ENCODE measurements at regions not wholly inside any gene's neighbourhood (a gene's known extent, or its start where the extent isn't known, plus 50 kb on each side); places are given as distances from the start of the nearest gene placed in this dataset.

DNA sequence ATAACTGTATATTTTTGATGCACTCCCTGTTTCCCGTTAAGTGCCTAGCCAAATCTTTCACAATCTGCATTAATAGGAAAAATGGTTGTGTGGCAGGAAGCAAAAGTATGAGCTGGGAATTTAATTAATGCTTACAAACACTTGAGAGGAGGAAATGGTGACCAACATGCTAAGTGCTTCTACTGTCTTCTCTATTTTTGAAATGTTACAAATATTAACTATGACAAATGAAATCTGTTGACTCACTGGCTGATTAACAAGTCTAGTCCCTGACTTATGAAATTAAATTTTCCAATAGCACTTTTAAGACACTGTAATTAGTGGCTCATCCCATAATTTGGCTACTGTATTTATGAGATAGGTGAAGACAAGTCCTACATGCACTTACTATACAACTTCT is 446.9 kb upstream of the DPPA4 start:
- Mint-ChIP-seq H3K4me1 (no peaks in the 10 kb centered on the region), H3K4me3 (no peak overlapping the region), H3K9me3 (peaks cover 8% of the 10 kb centered on the region), H3K27ac (no peak overlapping the region), H3K36me3 (ENCODE audit: low read depth) (no peaks in the 10 kb centered on the region), H3K27me3 (ENCODE audit: low read depth, poor library complexity) (no peaks in the 10 kb centered on the region)
- TF ChIP-seq, protein P1, sequence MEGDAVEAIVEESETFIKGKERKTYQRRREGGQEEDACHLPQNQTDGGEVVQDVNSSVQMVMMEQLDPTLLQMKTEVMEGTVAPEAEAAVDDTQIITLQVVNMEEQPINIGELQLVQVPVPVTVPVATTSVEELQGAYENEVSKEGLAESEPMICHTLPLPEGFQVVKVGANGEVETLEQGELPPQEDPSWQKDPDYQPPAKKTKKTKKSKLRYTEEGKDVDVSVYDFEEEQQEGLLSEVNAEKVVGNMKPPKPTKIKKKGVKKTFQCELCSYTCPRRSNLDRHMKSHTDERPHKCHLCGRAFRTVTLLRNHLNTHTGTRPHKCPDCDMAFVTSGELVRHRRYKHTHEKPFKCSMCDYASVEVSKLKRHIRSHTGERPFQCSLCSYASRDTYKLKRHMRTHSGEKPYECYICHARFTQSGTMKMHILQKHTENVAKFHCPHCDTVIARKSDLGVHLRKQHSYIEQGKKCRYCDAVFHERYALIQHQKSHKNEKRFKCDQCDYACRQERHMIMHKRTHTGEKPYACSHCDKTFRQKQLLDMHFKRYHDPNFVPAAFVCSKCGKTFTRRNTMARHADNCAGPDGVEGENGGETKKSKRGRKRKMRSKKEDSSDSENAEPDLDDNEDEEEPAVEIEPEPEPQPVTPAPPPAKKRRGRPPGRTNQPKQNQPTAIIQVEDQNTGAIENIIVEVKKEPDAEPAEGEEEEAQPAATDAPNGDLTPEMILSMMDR (IDR thresholded peaks at IDR 0.05): no peak
- DNase-seq: no peak

DNA sequence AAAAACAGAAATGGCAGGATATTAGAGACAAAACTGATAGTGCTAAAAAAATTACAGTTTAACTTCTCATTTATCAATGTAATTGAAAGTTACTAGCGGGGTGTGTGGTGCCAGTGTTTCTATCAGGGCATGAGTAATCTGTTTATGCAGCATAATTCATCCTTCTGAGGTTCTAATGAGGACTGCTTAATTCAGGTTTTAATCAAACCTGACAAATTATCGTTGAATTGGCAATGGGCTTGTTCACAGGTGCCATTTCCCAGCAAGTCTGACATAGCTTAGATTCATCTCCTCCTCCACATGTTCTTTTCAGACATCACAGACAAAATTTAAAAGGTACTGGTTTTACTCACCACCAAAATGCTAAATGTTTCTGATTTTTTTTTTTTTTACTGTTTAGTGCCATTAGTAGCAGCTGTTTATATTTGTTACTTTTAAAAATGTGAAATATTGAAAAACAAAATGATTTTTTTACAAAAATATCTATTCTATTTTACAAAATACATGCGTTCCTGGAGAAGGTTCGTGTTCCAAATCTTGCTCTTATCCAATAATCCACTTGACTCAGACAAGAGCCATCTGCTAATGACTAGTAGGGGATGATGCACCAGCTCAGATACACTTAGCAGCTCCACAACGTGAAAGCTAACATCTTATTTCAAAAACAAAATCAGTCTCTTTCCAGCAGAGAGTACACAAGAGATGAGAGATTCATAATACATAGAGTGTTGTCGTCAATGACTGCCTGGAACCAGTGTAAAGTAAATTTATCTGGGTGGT is 447.7 kb upstream of the DPPA4 start:
- no peaks in the 10 kb centered on the region for H3K4me1 Mint-ChIP-seq
- no peak for DNase-seq
- peaks cover 5% of the 10 kb centered on the region for H3K9me3 Mint-ChIP-seq
- H3K27ac Mint-ChIP-seq: no peak overlapping the region
- H3K36me3 Mint-ChIP-seq (ENCODE audit: low read depth): no peaks in the 10 kb centered on the region
- H3K4me3 Mint-ChIP-seq: no peak overlapping the region
- no peaks in the 10 kb centered on the region for H3K27me3 Mint-ChIP-seq (ENCODE audit: low read depth, poor library complexity)
- TF ChIP-seq, protein P1 (IDR thresholded peaks at IDR 0.05): no peak

DNA sequence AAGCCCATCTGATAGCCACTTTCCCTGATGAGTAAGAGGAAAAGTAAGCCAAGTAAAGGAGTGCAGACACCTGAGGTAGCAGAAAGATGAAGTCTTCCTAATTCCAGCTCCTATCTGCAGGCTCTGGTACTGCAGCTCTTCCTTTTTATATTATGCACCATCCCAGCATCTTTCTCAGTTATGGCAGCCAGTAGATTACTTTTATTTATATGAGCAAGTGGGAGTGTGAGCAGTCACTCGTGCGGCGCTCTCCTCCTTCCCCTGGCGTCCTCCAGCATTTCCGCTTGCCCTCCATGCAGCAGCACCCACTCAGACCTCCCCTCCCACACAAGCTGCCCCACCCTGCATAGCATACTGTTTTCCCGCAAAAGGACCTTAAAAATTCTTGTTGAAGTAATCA is 465.9 kb upstream of the DPPA4 start:
- no peak for DNase-seq
- Mint-ChIP-seq H3K27ac (no peak overlapping the region), H3K4me1 (no peaks in the 10 kb centered on the region), H3K4me3 (no peak overlapping the region), H3K9me3 (peaks cover 4% of the 10 kb centered on the region), H3K27me3 (ENCODE audit: low read depth, poor library complexity) (no peaks in the 10 kb centered on the region), H3K36me3 (ENCODE audit: low read depth) (no peaks in the 10 kb centered on the region)
- TF ChIP-seq, protein P1 (IDR thresholded peaks at IDR 0.05): peak; percentile 39

DNA sequence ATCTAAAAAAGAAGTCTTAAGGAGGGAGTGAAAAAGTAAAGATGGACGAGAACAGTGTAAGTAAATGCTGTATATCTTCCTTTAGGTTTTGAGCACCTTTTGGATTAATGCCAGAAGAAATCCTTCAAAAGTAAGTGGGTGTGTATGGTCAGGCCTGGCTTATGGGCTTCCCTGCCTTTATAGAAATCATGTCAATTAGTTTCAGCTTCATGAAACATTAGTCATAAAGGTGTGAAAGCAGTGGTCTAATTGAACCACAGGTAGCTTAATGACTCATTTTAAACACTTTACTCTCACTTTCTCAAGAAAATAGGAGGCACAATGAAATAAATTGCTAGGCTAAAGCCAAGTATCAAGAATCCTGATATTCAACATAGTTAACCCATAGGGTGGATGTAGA is 467.4 kb upstream of the DPPA4 start:
- Mint-ChIP-seq H3K27ac (no peak overlapping the region), H3K36me3 (ENCODE audit: low read depth) (no peaks in the 10 kb centered on the region), H3K4me3 (no peak overlapping the region), H3K9me3 (peaks cover 4% of the 10 kb centered on the region), H3K4me1 (no peaks in the 10 kb centered on the region), H3K27me3 (ENCODE audit: low read depth, poor library complexity) (no peaks in the 10 kb centered on the region)
- DNase-seq: no peak
- TF ChIP-seq, protein P1 (IDR thresholded peaks at IDR 0.05): no peak

DNA sequence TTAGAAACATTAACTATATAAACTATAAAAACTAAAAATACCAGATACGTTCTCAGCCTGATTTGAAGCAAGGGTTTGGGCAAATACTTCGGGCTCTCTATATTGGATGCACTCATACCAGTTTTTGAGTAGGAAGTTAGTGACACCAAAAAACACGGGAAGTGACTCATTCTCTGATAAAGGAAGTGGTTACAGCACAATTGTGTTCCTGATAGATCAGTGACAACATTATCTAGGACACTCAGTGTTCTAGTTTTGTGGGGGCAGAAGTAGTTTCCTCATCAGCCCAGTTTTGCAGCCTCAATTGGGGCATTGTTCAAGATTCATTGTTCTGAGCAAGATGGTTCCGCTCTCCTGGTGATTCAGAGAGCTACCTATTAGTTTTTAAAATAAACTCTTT is 469.6 kb upstream of the DPPA4 start:
- Mint-ChIP-seq H3K36me3 (ENCODE audit: low read depth) (no peaks in the 10 kb centered on the region), H3K9me3 (no peaks in the 10 kb centered on the region), H3K4me3 (no peak overlapping the region), H3K27me3 (ENCODE audit: low read depth, poor library complexity) (no peaks in the 10 kb centered on the region), H3K27ac (no peak overlapping the region), H3K4me1 (no peaks in the 10 kb centered on the region)
- TF ChIP-seq, protein P1 (IDR thresholded peaks at IDR 0.05): no peak
- no peak for DNase-seq

DNA sequence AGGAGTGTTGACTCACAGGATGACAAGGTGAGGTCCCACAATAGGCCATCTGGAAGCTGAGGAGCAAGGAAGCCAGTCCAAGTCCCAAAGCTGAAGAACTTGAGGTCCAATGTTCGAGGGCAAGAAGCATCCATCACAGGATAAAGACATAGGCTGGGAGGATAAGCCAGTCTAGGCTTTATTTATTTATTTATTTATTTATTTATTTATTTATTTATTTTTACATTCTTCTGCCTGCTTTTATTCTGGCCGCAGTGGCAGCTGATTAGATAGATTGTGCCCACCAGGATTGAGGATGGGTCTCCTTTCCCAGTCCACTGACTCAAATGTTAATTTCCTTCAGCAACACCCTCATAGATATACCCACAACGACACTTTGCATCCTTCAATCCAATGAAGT is 472.2 kb upstream of the DPPA4 start:
- no peaks in the 10 kb centered on the region for H3K4me1 Mint-ChIP-seq
- H3K27me3 Mint-ChIP-seq (ENCODE audit: low read depth, poor library complexity): no peaks in the 10 kb centered on the region
- DNase-seq: no peak
- H3K4me3 Mint-ChIP-seq: no peak overlapping the region
- H3K9me3 Mint-ChIP-seq: no peaks in the 10 kb centered on the region
- TF ChIP-seq, protein P1 (IDR thresholded peaks at IDR 0.05): no peak
- no peak overlapping the region for H3K27ac Mint-ChIP-seq
- no peaks in the 10 kb centered on the region for H3K36me3 Mint-ChIP-seq (ENCODE audit: low read depth)
